ENCODE measurements at regions not wholly inside any gene's neighbourhood (a gene's known extent, or its start where the extent isn't known, plus 50 kb on each side); places are given as distances from the start of the nearest gene placed in this dataset.

- DNase-seq (ENCODE audit: low read depth in 1 of 2, low spot score in 2 of 2) (no peak), FAIRE-seq (no peak)
- Histone ChIP-seq H3K23me2 (ENCODE audit: low read depth, low read length) (no peaks in the 10 kb centered on the region), H3K9ac (replicated peaks in 1 of 4; ENCODE audit: extremely low read depth in 1 of 4, low read depth in 3 of 4, low read length in 3 of 4) (no peak overlapping the region), H3K14ac (ENCODE audit: insufficient read length) (no peak overlapping the region), H3K4me3 (ENCODE audit: extremely low read depth in 1 of 4, insufficient read depth in 2 of 4, low read depth in 3 of 4, low read length in 4 of 4) (no peak overlapping the region), H3K18ac (ENCODE audit: extremely low read depth, low read length) (no peak overlapping the region), H3K36me3 (ENCODE audit: control insufficient read depth in 2 of 4, insufficient read depth in 4 of 4, low read length in 3 of 4) (no peaks in the 10 kb centered on the region), H3K27me3 (replicated peaks in 1 of 4; ENCODE audit: control insufficient read depth in 3 of 4, extremely low read depth in 1 of 4, insufficient read depth in 3 of 4, low read length in 3 of 4) (no peaks in the 10 kb centered on the region), H2BK5ac (ENCODE audit: low read depth, low read length) (no peak overlapping the region), H3K27ac (ENCODE audit: low read depth, low read length) (no peak overlapping the region), H2BK120ac (replicated peaks; ENCODE audit: low read depth, low read length) (no peak overlapping the region), H2BK20ac (ENCODE audit: low read length) (no peak overlapping the region), H2BK12ac (ENCODE audit: low read depth, low read length) (no peak overlapping the region), H4K5ac (ENCODE audit: insufficient read length, low read depth, low read length) (no peak overlapping the region), H2AK5ac (ENCODE audit: low read depth, low read length) (no peak overlapping the region), H2BK15ac (ENCODE audit: low read length) (no peak overlapping the region), H3K56ac (replicated peaks; ENCODE audit: insufficient read length, low read depth, low read length) (no peak overlapping the region), H3K79me2 (ENCODE audit: control insufficient read depth in 1 of 2, insufficient read depth in 2 of 2, low read length in 2 of 2) (no peaks in the 10 kb centered on the region), H3K9me3 (ENCODE audit: insufficient read depth in 2 of 2, low read depth in 1 of 2, low read length in 1 of 2) (no peaks in the 10 kb centered on the region), H3K79me1 (ENCODE audit: low read depth, low read length) (no peaks in the 10 kb centered on the region), H4K8ac (ENCODE audit: extremely low read depth, insufficient read depth, low read length) (no peak overlapping the region), H4K20me1 (replicated peaks in 1 of 2; ENCODE audit: control insufficient read depth in 1 of 2, insufficient read depth in 2 of 2, low read length in 2 of 2) (no peaks in the 10 kb centered on the region), H3K23ac (ENCODE audit: insufficient read length) (no peak overlapping the region), H3K4me2 (ENCODE audit: insufficient read depth in 1 of 2, low read depth in 2 of 2, low read length in 2 of 2) (no peak overlapping the region), H2AFZ (ENCODE audit: low read length) (no peak overlapping the region), H4K91ac (replicated peaks; ENCODE audit: insufficient read length, low read length) (no peak overlapping the region), H3K4ac (replicated peaks; ENCODE audit: insufficient read length, low read depth, low read length) (no peak overlapping the region), H3K4me1 (replicated peaks in 1 of 4; ENCODE audit: control insufficient read depth in 3 of 4, insufficient read depth in 4 of 4, low read length in 3 of 4) (no peaks in the 10 kb centered on the region)
- WGBS, 2 experiments (ENCODE audit: extremely low coverage in 1 of 2, insufficient coverage in 1 of 2, insufficient read length in 1 of 2, insufficient replicate concordance in 2 of 2, low coverage in 1 of 2, low lambda C conversion rate in 2 of 2, missing lambda C conversion rate in 1 of 2) = 80% methylated on average over 3 of the region's 3 CpGs; no CpG with 5 or more reads in 1 of the 2 experiments
- POLR2A ChIA-PET (ENCODE audit: partially characterized antibody) = interaction anchor here (0.6 kb wide), 1 partner anchor 965 kb away, joined by 3 read pairs; no protein-coding TSS in a partner anchor
- TF ChIP-seq CBX5 (IDR thresholded peaks at IDR 0.05; ENCODE audit: low read depth, low read length) (no peak), RAD21 (IDR thresholded peaks at IDR 0.05 in 1 of 2, conservative IDR thresholded peaks at IDR 0.05 in 1 of 2; ENCODE audit: low read depth in 2 of 2, low read length in 2 of 2) (no peak), SIRT6 (IDR thresholded peaks at IDR 0.05; ENCODE audit: low read length) (no peak), CBX8 (IDR thresholded peaks at IDR 0.05; ENCODE audit: borderline replicate concordance, low read depth, low read length) (no peak), NRF1 (IDR thresholded peaks at IDR 0.05; ENCODE audit: low read depth, low read length) (no peak), ATF2 (IDR thresholded peaks at IDR 0.05; ENCODE audit: low read length) (no peak), GABPA (IDR thresholded peaks at IDR 0.05; ENCODE audit: borderline replicate concordance, insufficient read depth, low read length) (no peak), RXRA (IDR thresholded peaks at IDR 0.05; ENCODE audit: insufficient read depth, low read depth, low read length) (no peak), SIX5 (IDR thresholded peaks at IDR 0.05; ENCODE audit: low read depth, low read length) (no peak), SP4 (IDR thresholded peaks at IDR 0.05; ENCODE audit: low read length) (no peak), ZNF274 (IDR thresholded peaks at IDR 0.05; ENCODE audit: borderline replicate concordance, extremely low read depth, low read length) (no peak)
- TF ChIP-seq, protein P1, sequence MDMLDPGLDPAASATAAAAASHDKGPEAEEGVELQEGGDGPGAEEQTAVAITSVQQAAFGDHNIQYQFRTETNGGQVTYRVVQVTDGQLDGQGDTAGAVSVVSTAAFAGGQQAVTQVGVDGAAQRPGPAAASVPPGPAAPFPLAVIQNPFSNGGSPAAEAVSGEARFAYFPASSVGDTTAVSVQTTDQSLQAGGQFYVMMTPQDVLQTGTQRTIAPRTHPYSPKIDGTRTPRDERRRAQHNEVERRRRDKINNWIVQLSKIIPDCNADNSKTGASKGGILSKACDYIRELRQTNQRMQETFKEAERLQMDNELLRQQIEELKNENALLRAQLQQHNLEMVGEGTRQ (IDR thresholded peaks at IDR 0.05; ENCODE audit: low read length) = no peak
- CTCF ChIA-PET (ENCODE audit: partially characterized antibody) = no interaction called here
Observed at GRCh38 chr13:76421011-76421410, 465.2 kb downstream of the KCTD12 start.

Data from H1 (cell line).